Colonic mucosa (tissue), 4 donors: ENCODE measurements at regions not wholly inside any gene's neighbourhood (a gene's known extent, or its start where the extent isn't known, plus 50 kb on each side); places are given as distances from the start of the nearest gene placed in this dataset.

Experiments
- DNase-seq: peaks from one replicate; pipeline ENCODE4 v3.0.0-alpha.2; 2020
- H3K27ac ChIP-seq: fragments of 200-600 bp; one replicate; pipeline ENCODE4 v1.8.0; 2021
- H3K27me3 ChIP-seq: fragments of 200-600 bp; one replicate; pipeline ENCODE4 v1.8.0; 2021
- H3K36me3 ChIP-seq: fragments of 200-600 bp; one replicate; pipeline ENCODE4 v1.8.0; 2021
- H3K4me1 ChIP-seq: fragments of 200-600 bp; one replicate; pipeline ENCODE4 v1.8.0; 2021; ENCODE audit warnings: mild to moderate bottlenecking
- H3K4me3 ChIP-seq: fragments of 200-600 bp; one replicate; pipeline ENCODE4 v1.8.0; 2021
- H3K9ac ChIP-seq, 2 donors: one replicate each; pipeline ENCODE4 v1.7.0; 2013; ENCODE audit warnings: control low read depth in 2 of 2, low read depth in 2 of 2, low read length in 2 of 2
- H3K9me3 ChIP-seq: fragments of 200-600 bp; one replicate; pipeline ENCODE4 v1.8.0; 2021
- CTCF ChIP-seq: fragments of 200-600 bp; IDR thresholded peaks from one replicate; pipeline ENCODE4 v1.8.0; 2022; ENCODE audit warnings: antibody characterized with exemption, mild to moderate bottlenecking
- intact Hi-C: fragments of 100-400 bp; cut with DNase I; formaldehyde crosslinking; loops from one replicate; pipeline ENCODE4 v1.14.1; 2022
- donor health status: healthy.
- donor health status: DM: no; HTN: no; CAD: no.
- donor health status: DM: no; HTN: no; CAD: no.

DNA sequence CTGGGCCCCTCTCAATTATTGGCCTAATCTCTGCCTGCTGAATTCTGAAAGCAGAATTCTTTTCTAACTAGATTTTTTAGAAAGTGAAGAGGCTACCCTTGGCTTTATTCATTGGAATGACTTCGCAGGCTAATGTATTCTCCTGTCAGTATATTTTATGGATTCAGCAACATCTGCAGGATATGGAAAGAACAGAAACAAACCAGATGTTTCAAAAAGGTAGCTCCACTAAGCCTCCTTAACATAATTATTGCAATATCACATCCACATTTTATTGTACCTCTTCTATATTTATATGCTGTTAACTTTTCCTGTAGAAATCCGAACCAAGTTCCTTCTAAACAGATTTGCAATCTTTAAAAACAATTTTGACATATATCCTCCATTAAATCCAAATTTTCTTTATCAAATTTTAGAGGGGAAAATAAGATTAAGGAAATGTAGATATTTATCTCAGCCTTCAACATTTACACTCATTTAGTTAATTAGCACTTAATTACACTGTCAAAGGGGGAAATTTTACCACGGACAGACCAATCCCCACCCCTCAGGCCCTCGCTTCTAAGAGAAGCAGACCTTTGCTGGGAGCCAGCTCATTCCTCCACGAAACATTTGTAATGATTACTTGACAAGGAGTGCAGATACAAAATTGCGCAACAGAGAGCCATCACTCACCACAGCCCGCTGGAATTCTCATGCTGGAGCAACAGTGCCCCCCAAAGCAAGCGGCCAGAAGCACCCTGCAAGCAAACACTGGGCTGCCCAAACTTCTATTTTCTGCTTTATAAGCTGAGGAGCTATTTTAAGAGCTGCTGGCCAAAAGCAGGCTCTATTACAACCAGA lies 253.4 kb downstream of the ETAA1 start:
- H3K9me3 ChIP-seq, result no peaks in the 10 kb centered on the region
- peak; percentile 62 for DNase-seq
- H3K9ac ChIP-seq, result no peak overlapping the region
- no peak overlapping the region for H3K4me3 ChIP-seq
- H3K27ac ChIP-seq, result peak overlapping the region; percentile 32
- peak; percentile 37 for TF ChIP-seq CTCF
- no peaks in the 10 kb centered on the region for H3K36me3 ChIP-seq
- intact Hi-C loops, result no loop called here
- no peaks in the 10 kb centered on the region for H3K4me1 ChIP-seq
- peaks cover 5% of the 10 kb centered on the region for H3K27me3 ChIP-seq

- H3K9me3 ChIP-seq, result no peaks in the 10 kb centered on the region
- H3K27me3 ChIP-seq, result peaks cover 5% of the 10 kb centered on the region
- no peak overlapping the region for H3K9ac ChIP-seq
- H3K36me3 ChIP-seq, result no peaks in the 10 kb centered on the region
- H3K4me3 ChIP-seq, result no peak overlapping the region
- no peak for TF ChIP-seq CTCF
- no peaks in the 10 kb centered on the region for H3K4me1 ChIP-seq
- H3K27ac ChIP-seq, result no peak overlapping the region
- intact Hi-C loops, result no loop called here
- DNase-seq, result no peak
These were observed 254.4 kb downstream of the ETAA1 start for GRCh38 chr2:67651565-67651964.

GRCh38 chr2:67652679-67653078 lies 255.5 kb downstream of the ETAA1 start:
- no peak for TF ChIP-seq CTCF
- DNase-seq, result no peak
- Histone ChIP-seq H3K27me3 (peaks cover 5% of the 10 kb centered on the region), H3K27ac (no peak overlapping the region), H3K36me3 (no peaks in the 10 kb centered on the region), H3K9ac (no peak overlapping the region), H3K4me1 (no peaks in the 10 kb centered on the region), H3K4me3 (no peak overlapping the region), H3K9me3 (no peaks in the 10 kb centered on the region)
- intact Hi-C loops, result no loop called here

- intact Hi-C loops, result no loop called here
These were observed 259.7 kb downstream of the ETAA1 start for GRCh38 chr2:67656875-67657274.

GRCh38 chr2:67658820-67659219 lies 261.7 kb downstream of the ETAA1 start:
- H3K36me3 ChIP-seq, result no peaks in the 10 kb centered on the region
- H3K9ac ChIP-seq, result no peak overlapping the region
- no peaks in the 10 kb centered on the region for H3K27me3 ChIP-seq
- DNase-seq, result no peak
- H3K9me3 ChIP-seq, result no peaks in the 10 kb centered on the region
- intact Hi-C loops, result no loop called here
- no peak overlapping the region for H3K4me3 ChIP-seq
- no peak for TF ChIP-seq CTCF
- no peak overlapping the region for H3K27ac ChIP-seq
- no peaks in the 10 kb centered on the region for H3K4me1 ChIP-seq

More at GRCh38 chr2:67656875-67657274, 259.7 kb downstream of the ETAA1 start:
- Histone ChIP-seq H3K4me1 (no peaks in the 10 kb centered on the region), H3K36me3 (no peaks in the 10 kb centered on the region), H3K9ac (no peak overlapping the region), H3K4me3 (no peak overlapping the region), H3K27ac (no peak overlapping the region), H3K27me3 (no peaks in the 10 kb centered on the region), H3K9me3 (no peaks in the 10 kb centered on the region)
- no peak for TF ChIP-seq CTCF
- DNase-seq, result no peak
